ENCODE measurements at regions not wholly inside any gene's neighbourhood (a gene's known extent, or its start where the extent isn't known, plus 50 kb on each side); places are given as distances from the start of the nearest gene placed in this dataset.

- Mint-ChIP-seq H3K9me3 (ENCODE audit: unreplicated experiment) (peaks cover 1% of the 10 kb centered on the region), H3K36me3 (ENCODE audit: low read depth, unreplicated experiment) (peaks cover 6% of the 10 kb centered on the region), H3K4me3 (ENCODE audit: unreplicated experiment) (no peak overlapping the region), H3K27me3 (ENCODE audit: low read depth, unreplicated experiment) (no peaks in the 10 kb centered on the region), H3K27ac (ENCODE audit: unreplicated experiment) (no peak overlapping the region), H3K4me1 (ENCODE audit: low read depth, unreplicated experiment) (peaks cover 6% of the 10 kb centered on the region)
- DNase-seq (ENCODE audit: low read depth) (no peak), FAIRE-seq (no peak)
- Histone ChIP-seq H3K27ac (ENCODE audit: low read depth, low read length) (no peak overlapping the region), H4K20me1 (ENCODE audit: insufficient read depth, low read length) (no peaks in the 10 kb centered on the region), H3K9me3 (ENCODE audit: insufficient read depth, low read depth, low read length) (no peaks in the 10 kb centered on the region), H3K27me3 (ENCODE audit: insufficient read depth, low read length) (no peaks in the 10 kb centered on the region), H3K36me3 (ENCODE audit: insufficient read depth, low read length) (no peaks in the 10 kb centered on the region), H3K4me2 (ENCODE audit: low read length) (no peak overlapping the region), H3K4me3 (ENCODE audit: insufficient read depth, low read depth, low read length) (no peak overlapping the region), H2AFZ (ENCODE audit: low read depth, low read length) (no peak overlapping the region), H3K79me2 (ENCODE audit: insufficient read depth, low read length) (no peaks in the 10 kb centered on the region), H3K4me1 (ENCODE audit: insufficient read depth, low read length) (no peaks in the 10 kb centered on the region), H3K9ac (ENCODE audit: low read length) (no peak overlapping the region)
- TF ChIP-seq EZH2 (IDR thresholded peaks at IDR 0.05; ENCODE audit: insufficient read depth, low read length), result no peak
- no peak for TF ChIP-seq CTCF (IDR thresholded peaks at IDR 0.05; ENCODE audit: insufficient read depth, low read depth, low read length)
Observed at GRCh38 chr4:123298261-123298660, 98.3 kb upstream of the SPRY1 start.

DNA sequence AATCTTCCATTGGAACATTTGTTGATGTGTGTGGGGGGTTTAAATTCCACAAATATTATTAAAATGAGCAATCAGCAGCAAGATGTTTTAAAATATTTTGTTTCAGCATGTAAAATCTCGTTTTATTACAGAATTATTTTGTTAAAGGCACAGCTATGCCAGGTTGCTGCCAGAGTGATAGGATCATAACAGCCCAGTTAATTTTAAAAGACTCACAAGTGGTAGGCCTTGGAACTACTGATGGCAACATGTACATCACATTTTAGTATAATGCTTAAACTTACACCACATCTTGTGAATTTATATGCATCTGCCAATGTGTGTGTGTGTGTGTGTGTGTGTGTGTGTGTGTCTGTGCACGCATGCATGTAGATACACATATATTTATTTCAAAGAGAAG lies 97.8 kb upstream of the SPRY1 start:
- Histone ChIP-seq H3K4me3 (ENCODE audit: insufficient read depth, low read depth, low read length) (no peak overlapping the region), H3K27me3 (ENCODE audit: insufficient read depth, low read length) (no peaks in the 10 kb centered on the region), H3K27ac (ENCODE audit: low read depth, low read length) (no peak overlapping the region), H3K9ac (ENCODE audit: low read length) (no peak overlapping the region), H3K79me2 (ENCODE audit: insufficient read depth, low read length) (no peaks in the 10 kb centered on the region), H3K9me3 (ENCODE audit: insufficient read depth, low read depth, low read length) (no peaks in the 10 kb centered on the region), H3K4me2 (ENCODE audit: low read length) (no peak overlapping the region), H4K20me1 (ENCODE audit: insufficient read depth, low read length) (no peaks in the 10 kb centered on the region), H3K36me3 (ENCODE audit: insufficient read depth, low read length) (no peaks in the 10 kb centered on the region), H2AFZ (ENCODE audit: low read depth, low read length) (no peak overlapping the region), H3K4me1 (ENCODE audit: insufficient read depth, low read length) (no peaks in the 10 kb centered on the region)
- peaks cover 1% of the 10 kb centered on the region for H3K9me3 Mint-ChIP-seq (ENCODE audit: unreplicated experiment)
- no peaks in the 10 kb centered on the region for H3K27me3 Mint-ChIP-seq (ENCODE audit: low read depth, unreplicated experiment)
- TF ChIP-seq EZH2 (IDR thresholded peaks at IDR 0.05; ENCODE audit: insufficient read depth, low read length) (no peak), CTCF (IDR thresholded peaks at IDR 0.05; ENCODE audit: insufficient read depth, low read depth, low read length) (no peak)
- H3K4me1 Mint-ChIP-seq (ENCODE audit: low read depth, unreplicated experiment), result peaks cover 6% of the 10 kb centered on the region
- no peak overlapping the region for H3K27ac Mint-ChIP-seq (ENCODE audit: unreplicated experiment)
- peaks cover 3% of the 10 kb centered on the region for H3K36me3 Mint-ChIP-seq (ENCODE audit: low read depth, unreplicated experiment)
- no peak for DNase-seq (ENCODE audit: low read depth)
- no peak overlapping the region for H3K4me3 Mint-ChIP-seq (ENCODE audit: unreplicated experiment)
- no peak for FAIRE-seq

- FAIRE-seq, result peak; percentile 79
- peak overlapping the region; percentile 5 for H3K27ac ChIP-seq (ENCODE audit: low read depth, low read length)
Observed at GRCh38 chr4:123299212-123299691, 97.3 kb upstream of the SPRY1 start.

More at GRCh38 chr4:123299212-123299691, 97.3 kb upstream of the SPRY1 start:
- H3K79me2 ChIP-seq (ENCODE audit: insufficient read depth, low read length), result no peaks in the 10 kb centered on the region
- DNase-seq (ENCODE audit: low read depth), result peak; percentile 69
- no peaks in the 10 kb centered on the region for H3K36me3 ChIP-seq (ENCODE audit: insufficient read depth, low read length)
- no peak overlapping the region for H2AFZ ChIP-seq (ENCODE audit: low read depth, low read length)
- H3K4me3 ChIP-seq (ENCODE audit: insufficient read depth, low read depth, low read length), result no peak overlapping the region
- no peaks in the 10 kb centered on the region for H3K36me3 Mint-ChIP-seq (ENCODE audit: low read depth, unreplicated experiment)
- no peaks in the 10 kb centered on the region for H3K27me3 ChIP-seq (ENCODE audit: insufficient read depth, low read length)
- H3K4me3 Mint-ChIP-seq (ENCODE audit: unreplicated experiment), result no peak overlapping the region
- H3K4me1 Mint-ChIP-seq (ENCODE audit: low read depth, unreplicated experiment), result peaks cover 8% of the 10 kb centered on the region
- TF ChIP-seq EZH2 (IDR thresholded peaks at IDR 0.05; ENCODE audit: insufficient read depth, low read length), result no peak
- no peak for TF ChIP-seq CTCF (IDR thresholded peaks at IDR 0.05; ENCODE audit: insufficient read depth, low read depth, low read length)
- no peaks in the 10 kb centered on the region for H3K27me3 Mint-ChIP-seq (ENCODE audit: low read depth, unreplicated experiment)
- H3K9ac ChIP-seq (ENCODE audit: low read length), result no peak overlapping the region
- H3K4me2 ChIP-seq (ENCODE audit: low read length), result no peak overlapping the region
- H3K4me1 ChIP-seq (ENCODE audit: insufficient read depth, low read length), result no peaks in the 10 kb centered on the region
- H4K20me1 ChIP-seq (ENCODE audit: insufficient read depth, low read length), result no peaks in the 10 kb centered on the region
- H3K27ac Mint-ChIP-seq (ENCODE audit: unreplicated experiment), result no peak overlapping the region
- H3K9me3 Mint-ChIP-seq (ENCODE audit: unreplicated experiment), result peaks cover 1% of the 10 kb centered on the region
- no peaks in the 10 kb centered on the region for H3K9me3 ChIP-seq (ENCODE audit: insufficient read depth, low read depth, low read length)

Data from astrocyte (in vitro differentiated cells and primary cell).